ENCODE measurements at regions not wholly inside any gene's neighbourhood (a gene's known extent, or its start where the extent isn't known, plus 50 kb on each side); places are given as distances from the start of the nearest gene placed in this dataset.

DNA sequence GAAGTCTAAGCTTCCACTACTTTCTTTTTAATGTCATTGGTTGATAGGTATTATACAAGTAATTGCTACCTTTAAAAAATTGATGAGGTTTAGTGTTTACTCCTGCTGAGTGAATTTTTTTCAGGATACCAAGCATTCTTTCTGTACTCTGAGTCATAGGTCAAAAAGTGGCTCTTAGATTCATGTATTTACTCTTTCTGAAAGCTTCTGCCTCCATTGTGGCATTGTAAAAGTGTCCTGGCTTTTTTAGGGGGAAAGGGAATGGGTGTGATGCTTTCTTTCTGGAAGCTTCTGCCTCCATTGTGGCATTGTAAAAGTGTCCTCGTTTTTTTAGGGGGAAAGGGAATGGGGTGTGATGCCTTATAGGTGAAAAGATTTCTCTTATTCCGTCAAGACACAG is 286.5 kb downstream of the LPIN1 start:
- no peak for TF ChIP-seq RCOR1 (IDR thresholded peaks at IDR 0.05; ENCODE audit: low read depth, low read length)
- TF ChIP-seq EP300 (IDR thresholded peaks at IDR 0.05): no peak
- TF ChIP-seq, protein P1, sequence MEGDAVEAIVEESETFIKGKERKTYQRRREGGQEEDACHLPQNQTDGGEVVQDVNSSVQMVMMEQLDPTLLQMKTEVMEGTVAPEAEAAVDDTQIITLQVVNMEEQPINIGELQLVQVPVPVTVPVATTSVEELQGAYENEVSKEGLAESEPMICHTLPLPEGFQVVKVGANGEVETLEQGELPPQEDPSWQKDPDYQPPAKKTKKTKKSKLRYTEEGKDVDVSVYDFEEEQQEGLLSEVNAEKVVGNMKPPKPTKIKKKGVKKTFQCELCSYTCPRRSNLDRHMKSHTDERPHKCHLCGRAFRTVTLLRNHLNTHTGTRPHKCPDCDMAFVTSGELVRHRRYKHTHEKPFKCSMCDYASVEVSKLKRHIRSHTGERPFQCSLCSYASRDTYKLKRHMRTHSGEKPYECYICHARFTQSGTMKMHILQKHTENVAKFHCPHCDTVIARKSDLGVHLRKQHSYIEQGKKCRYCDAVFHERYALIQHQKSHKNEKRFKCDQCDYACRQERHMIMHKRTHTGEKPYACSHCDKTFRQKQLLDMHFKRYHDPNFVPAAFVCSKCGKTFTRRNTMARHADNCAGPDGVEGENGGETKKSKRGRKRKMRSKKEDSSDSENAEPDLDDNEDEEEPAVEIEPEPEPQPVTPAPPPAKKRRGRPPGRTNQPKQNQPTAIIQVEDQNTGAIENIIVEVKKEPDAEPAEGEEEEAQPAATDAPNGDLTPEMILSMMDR (IDR thresholded peaks at IDR 0.05): no peak
- no peak for TF ChIP-seq RAD21 (conservative IDR thresholded peaks at IDR 0.05 in 1 of 2, IDR thresholded peaks at IDR 0.05 in 1 of 2)
- TF ChIP-seq POLR2A (IDR thresholded peaks at IDR 0.05; ENCODE audit: low read length): no peak
- no peak for TF ChIP-seq HMGXB4 (CRISPR knock-in tag; IDR thresholded peaks at IDR 0.05; ENCODE audit: borderline replicate concordance)
- TF ChIP-seq, protein P2, sequence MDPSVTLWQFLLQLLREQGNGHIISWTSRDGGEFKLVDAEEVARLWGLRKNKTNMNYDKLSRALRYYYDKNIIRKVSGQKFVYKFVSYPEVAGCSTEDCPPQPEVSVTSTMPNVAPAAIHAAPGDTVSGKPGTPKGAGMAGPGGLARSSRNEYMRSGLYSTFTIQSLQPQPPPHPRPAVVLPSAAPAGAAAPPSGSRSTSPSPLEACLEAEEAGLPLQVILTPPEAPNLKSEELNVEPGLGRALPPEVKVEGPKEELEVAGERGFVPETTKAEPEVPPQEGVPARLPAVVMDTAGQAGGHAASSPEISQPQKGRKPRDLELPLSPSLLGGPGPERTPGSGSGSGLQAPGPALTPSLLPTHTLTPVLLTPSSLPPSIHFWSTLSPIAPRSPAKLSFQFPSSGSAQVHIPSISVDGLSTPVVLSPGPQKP (IDR thresholded peaks at IDR 0.05; ENCODE audit: low read depth, low read length): no peak
- TF ChIP-seq, protein P3, sequence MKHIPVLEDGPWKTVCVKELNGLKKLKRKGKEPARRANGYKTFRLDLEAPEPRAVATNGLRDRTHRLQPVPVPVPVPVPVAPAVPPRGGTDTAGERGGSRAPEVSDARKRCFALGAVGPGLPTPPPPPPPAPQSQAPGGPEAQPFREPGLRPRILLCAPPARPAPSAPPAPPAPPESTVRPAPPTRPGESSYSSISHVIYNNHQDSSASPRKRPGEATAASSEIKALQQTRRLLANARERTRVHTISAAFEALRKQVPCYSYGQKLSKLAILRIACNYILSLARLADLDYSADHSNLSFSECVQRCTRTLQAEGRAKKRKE (CRISPR knock-in tag; IDR thresholded peaks at IDR 0.05; ENCODE audit: low read depth): no peak
- TF ChIP-seq NPAS2 (CRISPR knock-in tag; IDR thresholded peaks at IDR 0.05; ENCODE audit: borderline replicate concordance): no peak
- no peak for TF ChIP-seq GATA3 (IDR thresholded peaks at IDR 0.05; ENCODE audit: borderline replicate concordance)
- TF ChIP-seq KDM1A (IDR thresholded peaks at IDR 0.05; ENCODE audit: low read depth): no peak
- no peak for TF ChIP-seq BCL3 (IDR thresholded peaks at IDR 0.05)
- TF ChIP-seq RFX5 (IDR thresholded peaks at IDR 0.05): no peak
- no peak for TF ChIP-seq CHD4 (IDR thresholded peaks at IDR 0.05; ENCODE audit: borderline replicate concordance)

Data from A549 (cell line).